ENCODE measurements at regions not wholly inside any gene's neighbourhood (a gene's known extent, or its start where the extent isn't known, plus 50 kb on each side); places are given as distances from the start of the nearest gene placed in this dataset.
A peak's percentile ranks its signal among the peaks of the same experiment; 100 is the strongest.
"Not testable (repeated sequence)": the region's sequence is repeated elsewhere in the genome, so short reads cannot be mapped to it uniquely, and the experiment has no call there.

- Mint-ChIP-seq H3K27me3 (no peaks in the 10 kb centered on the region), H3K4me1 (no peaks in the 10 kb centered on the region), H3K9me3 (no peaks in the 10 kb centered on the region), H3K27ac (no peak overlapping the region), H3K4me3 (no peak overlapping the region), H3K36me3 (no peaks in the 10 kb centered on the region)
- ATAC-seq: no peak
Measured at GRCh38 chr2:2727876-2728511, 396.9 kb upstream of the MYT1L start.

GRCh38 chr2:2726163-2726562 is 395.1 kb upstream of the MYT1L start:
- Mint-ChIP-seq H3K4me1 (no peaks in the 10 kb centered on the region), H3K27me3 (no peaks in the 10 kb centered on the region), H3K4me3 (no peak overlapping the region), H3K9me3 (no peaks in the 10 kb centered on the region), H3K36me3 (no peaks in the 10 kb centered on the region), H3K27ac (no peak overlapping the region)
- no peak for ATAC-seq

DNA sequence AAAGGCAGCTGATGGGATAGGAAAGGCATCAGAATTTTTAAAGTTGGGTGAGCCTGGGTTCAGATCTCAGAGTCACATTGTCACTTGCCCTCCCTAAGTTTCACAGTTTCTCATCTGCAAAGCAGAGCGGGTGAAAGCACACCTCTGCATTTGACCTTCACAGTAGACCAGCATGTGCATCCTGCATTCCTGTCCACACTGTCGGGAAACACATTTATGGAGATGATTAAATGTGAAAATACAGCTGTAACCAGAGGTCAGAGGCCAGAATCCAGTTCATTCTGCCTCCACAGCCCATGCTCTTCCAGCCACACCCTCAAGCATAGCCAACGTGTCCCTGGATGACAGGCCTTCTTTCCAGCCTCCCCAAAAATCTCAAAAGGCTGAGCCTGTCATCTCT is 392.0 kb upstream of the MYT1L start:
- no peak overlapping the region for H3K4me3 Mint-ChIP-seq
- no peaks in the 10 kb centered on the region for H3K27me3 Mint-ChIP-seq
- H3K4me1 Mint-ChIP-seq: no peaks in the 10 kb centered on the region
- no peak overlapping the region for H3K27ac Mint-ChIP-seq
- H3K9me3 Mint-ChIP-seq: no peaks in the 10 kb centered on the region
- no peak for ATAC-seq
- H3K36me3 Mint-ChIP-seq: no peaks in the 10 kb centered on the region

DNA sequence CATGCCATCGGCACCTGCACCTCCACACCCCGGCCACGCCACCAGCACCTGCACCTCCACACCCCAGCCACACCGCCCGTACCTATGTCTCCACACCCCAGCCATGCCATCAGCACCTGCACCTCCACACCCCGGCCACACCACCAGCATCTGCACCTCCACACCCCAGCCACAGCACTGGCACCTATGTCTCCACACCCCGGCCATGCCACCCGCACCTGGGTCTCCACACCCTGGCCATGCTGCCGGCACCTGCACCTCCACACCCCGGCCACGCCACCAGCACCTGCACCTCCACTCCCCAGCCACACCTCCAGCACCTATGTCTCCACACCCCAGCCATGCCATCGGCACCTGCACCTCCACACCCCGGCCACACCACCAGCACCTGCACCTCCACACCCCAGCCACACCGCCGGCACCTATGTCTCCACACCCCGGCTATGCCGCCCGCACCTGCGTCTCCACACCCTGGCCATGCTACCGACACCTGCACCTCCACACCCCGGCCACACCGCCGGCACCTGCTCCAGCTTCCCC is 390.3 kb upstream of the MYT1L start:
- H3K9me3 Mint-ChIP-seq: no peaks in the 10 kb centered on the region
- ATAC-seq: no peak
- no peak overlapping the region for H3K4me3 Mint-ChIP-seq
- H3K36me3 Mint-ChIP-seq: no peaks in the 10 kb centered on the region
- H3K27me3 Mint-ChIP-seq: peaks cover 5% of the 10 kb centered on the region
- H3K27ac Mint-ChIP-seq: no peak overlapping the region
- H3K4me1 Mint-ChIP-seq: no peaks in the 10 kb centered on the region

DNA sequence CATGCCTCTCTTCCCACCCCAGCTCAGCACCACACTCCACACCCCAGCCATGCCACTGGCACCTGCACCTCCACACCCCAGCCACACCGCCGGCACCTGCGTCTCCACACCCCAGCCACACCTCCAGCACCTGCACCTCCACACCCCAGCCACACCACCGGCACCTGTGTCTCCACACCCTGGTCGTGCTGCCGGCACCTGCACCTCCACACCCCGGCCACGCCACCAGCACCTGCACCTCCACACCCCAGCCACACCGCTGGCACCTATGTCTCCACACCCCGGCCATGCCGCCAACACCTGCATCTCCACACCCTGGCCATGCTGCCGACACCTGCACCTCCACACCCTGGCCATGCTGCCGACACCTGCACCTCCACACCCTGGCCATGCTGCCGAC is 389.7 kb upstream of the MYT1L start:
- H3K4me3 Mint-ChIP-seq, H3K9me3 Mint-ChIP-seq, H3K4me1 Mint-ChIP-seq, H3K36me3 Mint-ChIP-seq, H3K27ac Mint-ChIP-seq: not testable (repeated sequence)
- H3K27me3 Mint-ChIP-seq: peaks cover 10% of the 10 kb centered on the region
- ATAC-seq: peak; percentile 22

- H3K27ac Mint-ChIP-seq: no peak overlapping the region
- no peaks in the 10 kb centered on the region for H3K36me3 Mint-ChIP-seq
- H3K4me1 Mint-ChIP-seq: no peaks in the 10 kb centered on the region
- no peaks in the 10 kb centered on the region for H3K9me3 Mint-ChIP-seq
- no peak overlapping the region for H3K4me3 Mint-ChIP-seq
- no peak for ATAC-seq
- H3K27me3 Mint-ChIP-seq: peaks cover 15% of the 10 kb centered on the region
Measured at GRCh38 chr2:2720351-2720750, 389.3 kb upstream of the MYT1L start.

DNA sequence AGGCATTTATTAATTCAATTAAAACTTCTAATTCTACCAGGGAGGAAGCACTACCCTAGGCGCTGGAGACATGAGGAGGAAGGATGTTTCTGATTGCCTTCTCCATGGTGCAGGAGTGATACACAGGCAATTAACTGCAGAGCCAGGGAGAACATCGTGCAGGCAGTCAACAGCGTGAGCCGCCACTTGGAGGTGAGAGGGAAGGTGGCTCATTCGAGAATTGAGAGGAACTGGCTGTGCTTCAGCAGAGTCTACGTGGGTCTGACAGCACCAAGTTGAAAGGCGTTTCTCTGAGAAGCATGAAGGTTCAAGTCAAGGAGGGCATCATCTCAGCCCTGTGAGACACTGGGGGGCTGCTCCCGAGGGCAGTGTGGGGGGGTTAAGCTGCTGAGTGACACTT is 388.7 kb upstream of the MYT1L start:
- Mint-ChIP-seq H3K27me3 (peaks cover 15% of the 10 kb centered on the region), H3K27ac (no peak overlapping the region), H3K9me3 (no peaks in the 10 kb centered on the region), H3K4me3 (no peak overlapping the region), H3K36me3 (no peaks in the 10 kb centered on the region), H3K4me1 (no peaks in the 10 kb centered on the region)
- ATAC-seq: no peak

- peaks cover 15% of the 10 kb centered on the region for H3K27me3 Mint-ChIP-seq
- no peak overlapping the region for H3K4me3 Mint-ChIP-seq
- no peaks in the 10 kb centered on the region for H3K9me3 Mint-ChIP-seq
- no peak overlapping the region for H3K27ac Mint-ChIP-seq
- H3K36me3 Mint-ChIP-seq: no peaks in the 10 kb centered on the region
- no peak for ATAC-seq
- no peaks in the 10 kb centered on the region for H3K4me1 Mint-ChIP-seq
Measured at GRCh38 chr2:2719015-2719414, 387.9 kb upstream of the MYT1L start.

- H3K27ac Mint-ChIP-seq: no peak overlapping the region
- H3K9me3 Mint-ChIP-seq: no peaks in the 10 kb centered on the region
- ATAC-seq: no peak
- peaks cover 22% of the 10 kb centered on the region for H3K27me3 Mint-ChIP-seq
- no peak overlapping the region for H3K4me3 Mint-ChIP-seq
- no peaks in the 10 kb centered on the region for H3K4me1 Mint-ChIP-seq
- no peaks in the 10 kb centered on the region for H3K36me3 Mint-ChIP-seq
Measured at GRCh38 chr2:2717406-2717805, 386.3 kb upstream of the MYT1L start.

- Mint-ChIP-seq H3K4me1 (no peaks in the 10 kb centered on the region), H3K27ac (no peak overlapping the region), H3K27me3 (peaks cover 25% of the 10 kb centered on the region), H3K36me3 (no peaks in the 10 kb centered on the region), H3K9me3 (no peaks in the 10 kb centered on the region), H3K4me3 (no peak overlapping the region)
- ATAC-seq: no peak
Measured at GRCh38 chr2:2716771-2717170, 385.7 kb upstream of the MYT1L start.

GRCh38 chr2:2715036-2715818 is 384.2 kb upstream of the MYT1L start:
- Mint-ChIP-seq H3K9me3 (no peaks in the 10 kb centered on the region), H3K4me1 (no peaks in the 10 kb centered on the region), H3K27ac (no peak overlapping the region), H3K27me3 (peaks cover 25% of the 10 kb centered on the region), H3K36me3 (no peaks in the 10 kb centered on the region), H3K4me3 (no peak overlapping the region)
- ATAC-seq: no peak

- H3K4me3 Mint-ChIP-seq: no peak overlapping the region
- H3K27me3 Mint-ChIP-seq: peaks cover 25% of the 10 kb centered on the region
- ATAC-seq: no peak
- no peaks in the 10 kb centered on the region for H3K9me3 Mint-ChIP-seq
- no peaks in the 10 kb centered on the region for H3K4me1 Mint-ChIP-seq
- no peak overlapping the region for H3K27ac Mint-ChIP-seq
- no peaks in the 10 kb centered on the region for H3K36me3 Mint-ChIP-seq
Measured at GRCh38 chr2:2714408-2714807, 383.3 kb upstream of the MYT1L start.

DNA sequence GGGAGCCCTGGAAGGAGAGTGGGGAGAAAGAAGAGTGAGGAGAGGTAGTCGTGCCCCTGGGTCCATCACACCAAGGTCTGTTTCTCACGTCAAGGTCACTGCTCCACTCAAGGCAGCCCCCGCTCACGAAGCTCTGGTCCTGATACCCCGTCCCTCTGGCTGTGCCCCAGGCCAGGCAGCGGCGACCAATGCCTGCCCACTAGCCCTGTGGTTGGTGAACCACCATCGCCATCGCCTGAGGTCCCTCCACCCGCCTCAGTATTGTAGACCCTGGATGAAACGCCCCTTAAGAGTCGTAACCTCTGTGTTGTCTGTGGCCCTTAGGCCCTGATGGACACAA is 378.3 kb upstream of the MYT1L start:
- H3K36me3 Mint-ChIP-seq: no peaks in the 10 kb centered on the region
- H3K27me3 Mint-ChIP-seq: peaks cover 10% of the 10 kb centered on the region
- peaks cover 11% of the 10 kb centered on the region for H3K4me1 Mint-ChIP-seq
- H3K27ac Mint-ChIP-seq: no peak overlapping the region
- no peaks in the 10 kb centered on the region for H3K9me3 Mint-ChIP-seq
- ATAC-seq: no peak
- H3K4me3 Mint-ChIP-seq: no peak overlapping the region

- no peaks in the 10 kb centered on the region for H3K36me3 Mint-ChIP-seq
- H3K4me1 Mint-ChIP-seq: peaks cover 11% of the 10 kb centered on the region
- no peak overlapping the region for H3K27ac Mint-ChIP-seq
- H3K9me3 Mint-ChIP-seq: no peaks in the 10 kb centered on the region
- ATAC-seq: no peak
- no peak overlapping the region for H3K4me3 Mint-ChIP-seq
- peaks cover 10% of the 10 kb centered on the region for H3K27me3 Mint-ChIP-seq
Measured at GRCh38 chr2:2708575-2709430, 377.7 kb upstream of the MYT1L start.

GRCh38 chr2:2707206-2707991 is 376.3 kb upstream of the MYT1L start:
- peak overlapping the region; percentile 31 for H3K27ac Mint-ChIP-seq
- H3K27me3 Mint-ChIP-seq: peaks cover 2% of the 10 kb centered on the region
- H3K9me3 Mint-ChIP-seq: no peaks in the 10 kb centered on the region
- H3K4me3 Mint-ChIP-seq: peak overlapping the region; percentile 24
- H3K4me1 Mint-ChIP-seq: peaks cover 11% of the 10 kb centered on the region
- ATAC-seq: no peak
- H3K36me3 Mint-ChIP-seq: no peaks in the 10 kb centered on the region

Data from stimulated activated memory B cell treated with anti-CD40 and anti-IgM and Interleukin-4, amounts not matched to agents 10 μg/mL and 1 μg/mL and 100 μg/mL, for 72 hours (primary cell).